Activated naive CD4-positive, alpha-beta T cell treated with anti-CD3 and anti-CD28 coated beads for 36 hours (primary cell): ENCODE measurements at regions not wholly inside any gene's neighbourhood (a gene's known extent, or its start where the extent isn't known, plus 50 kb on each side); places are given as distances from the start of the nearest gene placed in this dataset.

Experiments used
- CTCF ChIA-PET: fragments of 350-600 bp; sonication (Branson Sonifier 250); formaldehyde crosslinking; loops from one replicate; lab custom pipeline; 2021; ENCODE audit warnings: antibody characterized with exemption; lab: Charles Lee
- DNase-seq: peaks from one replicate; pipeline ENCODE4 v3.0.0-alpha.2; 2020
- H3K27ac Mint-ChIP-seq: one replicate; pipeline ENCODE4 v1.8.0; 2021; ENCODE audit warnings: mild to moderate bottlenecking, mixed read lengths
- H3K27me3 Mint-ChIP-seq: one replicate; pipeline ENCODE4 v1.8.0; 2021; ENCODE audit warnings: low read depth, mixed read lengths
- H3K36me3 Mint-ChIP-seq: one replicate; pipeline ENCODE4 v1.8.0; 2021; ENCODE audit warnings: low read depth, mixed read lengths
- H3K4me1 Mint-ChIP-seq: one replicate; pipeline ENCODE4 v1.8.0; 2021; ENCODE audit warnings: low read depth, mixed read lengths
- H3K4me3 Mint-ChIP-seq: one replicate; pipeline ENCODE4 v1.8.0; 2021; ENCODE audit warnings: mild to moderate bottlenecking, moderate library complexity, mixed read lengths
- H3K9me3 Mint-ChIP-seq: one replicate; pipeline ENCODE4 v1.8.0; 2021; ENCODE audit warnings: mixed read lengths
- intact Hi-C: fragments of 100-400 bp; cut with micrococcal nuclease; formaldehyde crosslinking; loops from one replicate; pipeline ENCODE4 v1.15.1; 2023

DNA sequence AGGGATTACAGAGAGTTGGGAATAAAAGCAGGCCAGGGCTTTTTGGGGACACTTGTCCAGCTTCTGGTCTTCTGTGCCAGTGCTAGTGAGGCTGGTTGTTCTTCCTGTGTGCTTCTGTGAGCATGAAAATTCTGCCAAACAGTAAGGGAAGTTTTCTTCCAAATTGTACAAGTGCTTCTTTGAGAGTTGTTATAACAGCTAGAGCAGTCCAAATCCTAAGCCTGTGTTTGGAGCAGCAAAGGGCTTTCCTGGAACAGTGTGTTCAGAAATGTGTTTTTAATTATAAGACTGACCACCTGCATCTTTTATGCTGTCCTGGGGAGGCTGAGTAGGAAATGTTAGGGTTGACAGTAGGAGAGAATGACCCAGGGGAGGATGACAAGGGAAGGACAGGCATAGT lies 223.0 kb upstream of the P2RY1 start:
- intact Hi-C loops = no loop called here
- CTCF ChIA-PET = no interaction called here

DNA sequence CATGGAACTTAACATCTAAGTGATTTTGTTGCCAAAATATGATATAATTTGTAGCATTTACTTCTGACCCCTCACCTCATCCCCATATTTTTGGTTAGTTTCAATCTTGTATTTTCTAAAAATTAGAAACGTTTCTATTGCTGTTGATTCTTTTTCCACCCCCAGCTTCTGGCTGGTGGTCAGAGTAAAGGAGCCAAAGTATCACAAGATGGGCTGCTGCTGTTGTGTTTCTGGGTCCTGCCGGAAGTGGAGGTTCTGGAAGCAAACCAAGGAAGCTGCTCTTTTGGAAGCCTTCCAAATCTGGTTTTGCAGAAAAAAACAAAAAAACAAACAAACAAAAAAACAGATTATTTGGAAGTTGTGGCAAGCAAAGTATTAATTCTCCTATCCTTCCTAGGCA lies 221.1 kb upstream of the P2RY1 start:
- no peak overlapping the region for H3K4me3 Mint-ChIP-seq
- no peak for DNase-seq
- H3K27ac Mint-ChIP-seq = no peak overlapping the region
- intact Hi-C loops = no loop called here
- H3K9me3 Mint-ChIP-seq = no peaks in the 10 kb centered on the region
- no peaks in the 10 kb centered on the region for H3K27me3 Mint-ChIP-seq
- CTCF ChIA-PET = interaction anchor here (1.0 kb wide), 1 partner anchor 14 kb away, joined by 4 read pairs; no protein-coding TSS in a partner anchor
- H3K4me1 Mint-ChIP-seq = no peaks in the 10 kb centered on the region
- H3K36me3 Mint-ChIP-seq = no peaks in the 10 kb centered on the region

More for the DNA sequence above, 223.0 kb upstream of the P2RY1 start:
- Mint-ChIP-seq H3K36me3 (no peaks in the 10 kb centered on the region), H3K27ac (no peak overlapping the region), H3K4me3 (no peak overlapping the region), H3K4me1 (no peaks in the 10 kb centered on the region), H3K27me3 (no peaks in the 10 kb centered on the region), H3K9me3 (no peaks in the 10 kb centered on the region)
- DNase-seq = no peak

GRCh38 chr3:152615681-152616080 lies 219.2 kb upstream of the P2RY1 start:
- DNase-seq = no peak
- H3K4me3 Mint-ChIP-seq = no peak overlapping the region
- no peaks in the 10 kb centered on the region for H3K36me3 Mint-ChIP-seq
- no peaks in the 10 kb centered on the region for H3K9me3 Mint-ChIP-seq
- H3K27me3 Mint-ChIP-seq = no peaks in the 10 kb centered on the region
- no peak overlapping the region for H3K27ac Mint-ChIP-seq
- intact Hi-C loops = no loop called here
- CTCF ChIA-PET = no interaction called here
- no peaks in the 10 kb centered on the region for H3K4me1 Mint-ChIP-seq

DNA sequence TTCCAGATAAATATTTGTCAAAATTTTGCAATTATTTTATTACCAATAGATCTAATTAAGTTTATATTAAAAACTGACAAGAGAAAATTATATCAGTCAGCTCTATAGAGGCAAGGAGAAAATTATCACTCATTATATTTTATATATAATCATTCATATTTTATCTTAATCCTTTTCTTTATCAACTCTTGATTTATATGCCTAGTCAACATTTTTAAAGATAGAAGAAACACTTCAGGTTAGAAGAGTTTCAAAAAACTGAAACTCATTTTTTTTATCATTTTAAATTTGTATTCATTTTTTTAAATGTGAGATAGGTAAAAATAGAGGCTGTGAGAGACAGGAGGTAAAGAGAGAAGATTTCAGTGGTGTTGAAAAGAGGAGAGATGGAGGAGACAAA lies 217.3 kb upstream of the P2RY1 start:
- H3K4me1 Mint-ChIP-seq = no peaks in the 10 kb centered on the region
- intact Hi-C loops = no loop called here
- no peak for DNase-seq
- peaks cover 2% of the 10 kb centered on the region for H3K27me3 Mint-ChIP-seq
- H3K27ac Mint-ChIP-seq = no peak overlapping the region
- H3K36me3 Mint-ChIP-seq = no peaks in the 10 kb centered on the region
- CTCF ChIA-PET = no interaction called here
- H3K4me3 Mint-ChIP-seq = no peak overlapping the region
- H3K9me3 Mint-ChIP-seq = no peaks in the 10 kb centered on the region

- H3K36me3 Mint-ChIP-seq = no peaks in the 10 kb centered on the region
- CTCF ChIA-PET = interaction anchor here (0.5 kb wide), 1 partner anchor 71 kb away, joined by 3 read pairs; no protein-coding TSS in a partner anchor
- no peak for DNase-seq
These were observed 216.4 kb upstream of the P2RY1 start for GRCh38 chr3:152618529-152618928.

DNA sequence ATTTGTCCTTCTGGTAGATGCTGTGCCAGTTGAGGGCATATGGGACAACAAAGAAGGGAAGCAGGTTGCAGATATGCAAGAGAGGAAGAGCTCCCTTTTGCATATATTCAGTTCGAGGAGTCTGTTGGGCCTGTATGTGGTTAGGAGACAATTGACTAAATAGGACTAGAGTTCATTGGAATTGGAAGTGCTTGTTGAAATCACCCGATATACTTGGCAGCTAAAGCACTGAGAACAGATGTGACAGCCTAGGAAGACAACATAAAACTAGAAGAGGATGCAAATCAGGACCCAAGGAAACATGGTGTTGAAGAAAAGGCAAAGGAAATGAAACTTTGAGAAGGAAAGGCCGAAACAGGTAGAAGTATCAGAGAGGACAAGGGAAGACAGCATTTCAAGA lies 215.2 kb upstream of the P2RY1 start:
- Mint-ChIP-seq H3K27ac (no peak overlapping the region), H3K9me3 (no peaks in the 10 kb centered on the region), H3K27me3 (peaks cover 2% of the 10 kb centered on the region), H3K4me1 (no peaks in the 10 kb centered on the region), H3K4me3 (no peak overlapping the region), H3K36me3 (no peaks in the 10 kb centered on the region)
- CTCF ChIA-PET = no interaction called here
- no peak for DNase-seq
- intact Hi-C loops = no loop called here

More at GRCh38 chr3:152618529-152618928, 216.4 kb upstream of the P2RY1 start:
- peaks cover 2% of the 10 kb centered on the region for H3K27me3 Mint-ChIP-seq
- no peak overlapping the region for H3K4me3 Mint-ChIP-seq
- H3K4me1 Mint-ChIP-seq = no peaks in the 10 kb centered on the region
- H3K27ac Mint-ChIP-seq = no peak overlapping the region
- intact Hi-C loops = no loop called here
- no peaks in the 10 kb centered on the region for H3K9me3 Mint-ChIP-seq

DNA sequence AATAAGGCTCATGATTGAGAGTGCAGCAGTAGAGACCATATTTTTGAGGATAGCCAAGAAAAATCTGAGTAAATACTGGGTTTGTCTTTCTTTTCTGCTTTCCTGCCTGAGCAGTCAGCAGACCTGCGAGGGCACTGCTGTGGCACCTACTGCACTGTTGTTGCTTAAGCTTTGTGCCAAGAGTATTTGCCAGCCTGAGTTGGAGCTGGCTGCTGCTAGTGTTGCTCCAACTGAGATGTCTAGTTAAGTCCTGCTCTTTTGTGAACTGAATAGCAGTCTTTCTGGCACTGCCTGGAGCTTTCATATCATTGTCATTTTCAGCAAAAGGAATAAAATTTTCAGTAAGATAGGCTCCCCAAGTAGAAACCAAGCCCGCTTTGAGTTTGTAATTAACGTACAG lies 214.5 kb upstream of the P2RY1 start:
- CTCF ChIA-PET = no interaction called here
- intact Hi-C loops = no loop called here

DNA sequence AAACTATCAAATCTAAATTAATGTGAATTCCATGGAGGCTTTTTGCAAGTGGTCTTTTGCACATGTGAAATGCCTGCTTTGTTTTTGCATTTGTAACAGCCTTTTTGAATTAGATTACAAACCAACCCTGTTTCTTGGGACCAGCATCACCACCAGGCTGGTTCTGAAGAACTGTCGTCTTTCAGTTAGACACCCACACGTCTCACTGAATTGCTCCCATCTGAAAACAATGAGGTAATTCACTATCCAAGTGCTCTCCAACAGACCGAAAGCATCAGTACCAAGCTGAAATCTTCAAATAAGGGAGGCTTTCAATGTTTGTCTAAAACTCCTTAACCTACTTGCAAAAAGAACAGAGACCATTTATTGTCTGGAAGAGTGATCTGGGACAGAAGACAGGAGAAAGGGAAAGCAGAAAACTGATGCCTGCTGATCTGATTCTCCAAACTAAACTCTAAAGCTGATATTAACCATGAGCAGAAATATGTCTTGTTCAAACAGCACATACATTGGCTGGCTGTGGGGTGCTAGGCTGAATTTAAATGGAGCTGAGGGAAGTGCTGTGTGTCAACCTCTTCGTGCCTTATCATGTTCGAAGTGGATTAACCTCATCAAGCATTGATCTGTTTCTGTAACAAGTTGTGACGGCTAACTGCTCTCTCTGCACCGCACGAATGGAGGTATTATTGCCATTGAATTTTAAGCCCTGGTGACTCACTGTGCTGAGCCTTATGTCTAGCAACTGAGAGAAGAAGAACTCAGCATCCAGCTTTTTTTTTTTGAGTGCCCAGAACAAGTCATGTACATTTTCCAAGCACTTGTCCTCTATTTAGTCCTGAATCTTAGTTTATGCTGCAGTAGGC lies 213.7 kb upstream of the P2RY1 start:
- H3K27ac Mint-ChIP-seq = no peak overlapping the region
- peaks cover 2% of the 10 kb centered on the region for H3K27me3 Mint-ChIP-seq
- intact Hi-C loops = no loop called here
- CTCF ChIA-PET = no interaction called here
- no peaks in the 10 kb centered on the region for H3K4me1 Mint-ChIP-seq
- H3K36me3 Mint-ChIP-seq = no peaks in the 10 kb centered on the region
- H3K9me3 Mint-ChIP-seq = no peaks in the 10 kb centered on the region
- H3K4me3 Mint-ChIP-seq = no peak overlapping the region
- no peak for DNase-seq

More for the DNA sequence above, 214.5 kb upstream of the P2RY1 start:
- Mint-ChIP-seq H3K9me3 (no peaks in the 10 kb centered on the region), H3K36me3 (no peaks in the 10 kb centered on the region), H3K27ac (no peak overlapping the region), H3K27me3 (peaks cover 2% of the 10 kb centered on the region), H3K4me1 (no peaks in the 10 kb centered on the region), H3K4me3 (no peak overlapping the region)
- DNase-seq = no peak

GRCh38 chr3:152621967-152622810 lies 212.7 kb upstream of the P2RY1 start:
- intact Hi-C loops = no loop called here
- no peak overlapping the region for H3K27ac Mint-ChIP-seq
- peaks cover 2% of the 10 kb centered on the region for H3K27me3 Mint-ChIP-seq
- CTCF ChIA-PET = no interaction called here
- H3K9me3 Mint-ChIP-seq = no peaks in the 10 kb centered on the region
- no peaks in the 10 kb centered on the region for H3K4me1 Mint-ChIP-seq
- no peaks in the 10 kb centered on the region for H3K36me3 Mint-ChIP-seq
- no peak for DNase-seq
- H3K4me3 Mint-ChIP-seq = no peak overlapping the region

- no peak for DNase-seq
- H3K4me3 Mint-ChIP-seq = no peak overlapping the region
- H3K4me1 Mint-ChIP-seq = no peaks in the 10 kb centered on the region
- intact Hi-C loops = no loop called here
- CTCF ChIA-PET = no interaction called here
- H3K36me3 Mint-ChIP-seq = no peaks in the 10 kb centered on the region
- peaks cover 2% of the 10 kb centered on the region for H3K27me3 Mint-ChIP-seq
- no peaks in the 10 kb centered on the region for H3K9me3 Mint-ChIP-seq
- no peak overlapping the region for H3K27ac Mint-ChIP-seq
These were observed 212.1 kb upstream of the P2RY1 start for GRCh38 chr3:152622811-152623167.

GRCh38 chr3:152623286-152623911 lies 211.5 kb upstream of the P2RY1 start:
- H3K27ac Mint-ChIP-seq = no peak overlapping the region
- H3K4me3 Mint-ChIP-seq = no peak overlapping the region
- H3K4me1 Mint-ChIP-seq = no peaks in the 10 kb centered on the region
- no peak for DNase-seq
- H3K36me3 Mint-ChIP-seq = no peaks in the 10 kb centered on the region
- H3K9me3 Mint-ChIP-seq = no peaks in the 10 kb centered on the region
- CTCF ChIA-PET = no interaction called here
- peaks cover 2% of the 10 kb centered on the region for H3K27me3 Mint-ChIP-seq
- intact Hi-C loops = no loop called here

DNA sequence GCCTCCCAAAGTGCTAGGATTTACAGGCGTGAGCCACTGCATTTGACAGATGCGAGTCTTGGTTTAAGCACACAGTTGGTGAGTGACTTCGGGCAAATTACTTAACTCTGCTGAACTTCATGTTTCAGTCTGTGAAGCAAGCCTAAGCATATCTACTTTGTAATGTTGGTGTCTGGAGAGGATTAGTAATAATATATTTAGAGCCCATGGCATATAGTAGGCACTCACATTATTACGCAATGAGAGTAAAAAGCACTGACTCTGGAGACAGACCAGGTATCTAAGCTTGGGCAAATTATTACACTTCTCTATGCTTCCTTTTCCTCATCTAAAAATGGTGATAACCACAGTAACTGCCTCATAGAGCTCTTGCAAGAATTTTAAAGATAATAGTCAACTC lies 208.7 kb upstream of the P2RY1 start:
- peaks cover 2% of the 10 kb centered on the region for H3K27me3 Mint-ChIP-seq
- DNase-seq = no peak
- no peak overlapping the region for H3K27ac Mint-ChIP-seq
- H3K4me3 Mint-ChIP-seq = no peak overlapping the region
- intact Hi-C loops = no loop called here
- CTCF ChIA-PET = interaction anchor here (0.6 kb wide), 1 partner anchor 221 kb away, joined by 3 read pairs; no protein-coding TSS in a partner anchor
- no peaks in the 10 kb centered on the region for H3K9me3 Mint-ChIP-seq
- H3K4me1 Mint-ChIP-seq = no peaks in the 10 kb centered on the region
- no peaks in the 10 kb centered on the region for H3K36me3 Mint-ChIP-seq
